NCI-H1436 treated with DMSO at 0.1 percent for 48 hours (cell line): ENCODE measurements at regions not wholly inside any gene's neighbourhood (a gene's known extent, or its start where the extent isn't known, plus 50 kb on each side); places are given as distances from the start of the nearest gene placed in this dataset.
"Not testable (repeated sequence)": the region's sequence is repeated elsewhere in the genome, so short reads cannot be mapped to it uniquely, and the experiment has no call there.

Experiments used
- DNase-seq: peaks from one replicate; lab custom pipeline; 2025; lab: John Stamatoyannopoulos, UW

DNA sequence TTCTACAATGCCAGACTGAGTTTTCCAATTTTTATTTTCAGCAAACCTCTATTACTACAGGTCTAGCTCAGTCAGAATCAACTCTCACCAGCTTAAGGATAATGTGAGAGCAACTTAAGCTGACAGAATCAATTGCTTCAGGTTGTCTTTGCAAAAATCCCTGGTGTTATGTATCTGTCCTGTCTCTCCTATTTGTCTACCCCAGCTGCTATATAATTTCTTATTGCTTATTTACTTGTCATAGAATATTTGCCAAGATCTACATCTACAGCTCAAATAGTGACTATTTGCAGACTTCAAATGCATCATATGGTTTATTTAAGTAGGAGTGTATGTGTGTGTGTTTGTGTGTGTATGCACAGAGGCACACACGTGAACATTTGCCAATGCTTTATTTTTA lies 54.1 kb downstream of the FOXG1 start:
- DNase-seq = no peak

DNA sequence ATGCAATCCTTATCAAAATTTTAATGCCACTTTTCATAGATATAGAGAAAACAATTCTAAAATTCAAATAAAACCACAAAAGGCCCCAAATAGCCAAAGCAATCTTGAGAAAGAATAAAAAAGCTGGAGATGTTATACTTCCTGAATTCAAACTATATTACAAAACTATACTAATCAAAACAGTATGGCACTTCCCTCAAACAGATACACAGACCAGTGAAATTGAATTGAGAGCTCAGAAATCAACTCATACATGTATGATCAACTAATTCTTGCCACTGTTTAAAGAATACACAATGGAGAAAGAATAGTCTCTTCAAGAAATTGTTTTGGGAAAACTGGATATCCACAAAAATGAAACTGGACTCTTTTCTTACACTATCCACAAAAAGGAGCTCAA lies 55.4 kb downstream of the FOXG1 start:
- DNase-seq = no peak

DNA sequence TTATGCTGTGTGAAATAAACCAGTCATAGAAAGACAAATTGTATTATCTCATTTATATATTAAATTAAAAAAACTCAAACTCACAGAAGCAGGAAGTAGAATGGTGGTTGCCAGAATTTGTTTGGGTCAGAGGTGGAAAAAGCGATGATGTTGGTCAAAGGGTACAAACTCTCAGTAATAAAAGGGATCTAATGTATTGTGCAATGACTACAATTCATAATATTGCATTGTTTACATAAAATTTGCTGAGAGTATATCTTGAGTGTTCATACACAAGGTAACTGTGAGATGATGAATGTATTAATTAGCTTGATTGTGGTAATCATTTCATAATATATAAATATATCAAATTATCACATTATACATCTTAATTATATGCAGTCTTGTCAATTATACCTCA lies 56.7 kb downstream of the FOXG1 start:
- DNase-seq = no peak

GRCh38 chr14:28830115-28830534 lies 63.5 kb downstream of the FOXG1 start:
- no peak for DNase-seq

- no peak for DNase-seq
Measured at GRCh38 chr14:28831126-28831525, 64.5 kb downstream of the FOXG1 start.

DNA sequence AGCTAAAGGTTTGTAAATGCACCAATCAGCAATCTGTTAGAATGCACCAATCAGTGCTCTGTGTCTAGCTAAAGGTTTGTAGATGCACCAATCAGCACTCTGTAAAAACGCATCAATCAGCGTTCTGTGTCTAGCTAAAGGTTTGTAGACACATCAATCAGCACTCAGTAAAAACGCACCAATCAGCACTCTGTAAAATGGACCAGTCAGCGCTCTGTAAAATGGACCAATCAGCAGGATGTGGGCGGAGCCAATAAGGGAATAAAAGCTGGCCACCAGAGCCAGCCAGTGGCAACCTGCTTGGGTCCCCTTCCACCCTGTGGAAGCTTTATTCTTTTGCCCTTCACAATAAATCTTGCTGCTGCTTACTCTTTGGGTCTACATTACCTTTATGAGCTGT lies 76.0 kb downstream of the FOXG1 start:
- DNase-seq = not testable (repeated sequence)

- no peak for DNase-seq
Measured at GRCh38 chr14:28867571-28867970, 101.0 kb downstream of the FOXG1 start.

DNA sequence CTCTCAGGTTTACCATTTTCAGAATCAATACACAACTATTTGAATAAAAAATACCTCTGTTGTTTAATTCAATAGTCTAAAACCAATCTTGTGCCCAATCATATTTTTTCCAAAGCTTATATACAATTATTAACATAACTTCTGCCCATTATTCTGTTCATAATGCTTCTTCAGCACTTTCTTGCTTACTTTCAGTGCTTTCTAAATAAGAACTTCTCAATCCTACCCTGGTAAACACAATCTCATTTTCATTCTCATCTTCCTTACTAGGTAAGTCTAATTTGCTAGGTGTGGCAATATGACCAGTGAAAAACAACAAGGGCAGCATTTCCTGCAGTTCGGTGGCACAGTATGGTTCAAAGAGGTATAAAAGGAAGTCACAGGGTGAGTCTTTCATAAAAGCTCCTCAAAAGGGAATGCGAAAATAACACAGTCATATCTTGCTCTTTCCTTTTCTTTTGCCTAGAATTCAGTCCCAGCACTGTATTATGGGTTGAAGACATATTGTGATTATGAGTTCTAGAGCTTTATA lies 103.5 kb downstream of the FOXG1 start:
- no peak for DNase-seq

DNA sequence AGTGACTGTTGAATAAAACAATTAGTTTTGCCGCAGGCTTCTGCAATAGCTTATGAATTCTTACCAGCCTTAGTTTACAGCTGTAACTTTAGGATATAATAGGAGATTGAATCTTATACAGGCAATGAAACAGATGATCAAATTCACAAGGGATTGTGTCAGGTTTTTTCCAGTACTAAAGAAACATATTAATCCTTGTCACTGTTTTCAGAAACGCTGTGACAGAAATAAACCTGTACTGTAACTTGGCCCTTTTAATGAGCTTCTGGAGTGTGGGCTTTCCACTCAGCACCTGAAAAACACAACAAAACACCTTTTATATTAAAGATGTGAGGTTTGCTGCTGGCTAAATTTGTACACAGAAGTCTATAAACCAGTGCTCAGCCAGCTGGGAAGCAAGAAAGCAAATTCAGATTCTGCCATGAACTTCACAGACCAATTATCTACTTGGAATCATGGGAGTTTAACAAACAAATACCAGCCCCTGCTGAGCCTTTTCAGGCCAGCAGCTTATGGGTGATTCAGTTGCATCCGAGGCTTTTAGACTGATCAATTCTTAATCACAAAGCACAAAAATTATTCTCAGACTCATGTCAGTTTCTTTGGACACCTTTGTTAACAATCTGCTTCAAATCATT lies 109.5 kb downstream of the FOXG1 start:
- DNase-seq = peak; percentile 63

DNA sequence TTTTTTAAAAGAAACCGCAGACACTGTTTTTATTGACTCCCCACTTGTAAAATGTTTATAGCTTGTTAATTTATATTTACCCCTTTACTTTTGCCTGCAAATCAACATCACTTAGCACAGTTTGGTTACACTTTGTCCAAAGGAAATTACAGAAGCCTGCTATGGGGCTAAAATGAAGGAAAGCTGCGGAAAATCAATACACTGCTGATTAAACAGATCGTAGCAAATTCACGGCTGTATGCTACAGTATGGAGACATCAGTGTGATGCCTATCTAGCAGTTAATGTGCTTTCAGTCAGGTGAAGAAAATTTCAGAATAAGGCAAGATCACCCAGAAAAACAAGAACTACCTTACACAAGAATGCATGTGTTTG lies 110.0 kb downstream of the FOXG1 start:
- no peak for DNase-seq

GRCh38 chr14:28877923-28878322 lies 111.3 kb downstream of the FOXG1 start:
- DNase-seq = no peak

- no peak for DNase-seq
Measured at GRCh38 chr14:28879573-28879996, 113.0 kb downstream of the FOXG1 start.

GRCh38 chr14:28886940-28887339 lies 120.4 kb downstream of the FOXG1 start:
- no peak for DNase-seq

GRCh38 chr14:28895389-28895788 lies 128.8 kb downstream of the FOXG1 start:
- no peak for DNase-seq

- DNase-seq = no peak
Measured at GRCh38 chr14:28896337-28896736, 129.8 kb downstream of the FOXG1 start.

DNA sequence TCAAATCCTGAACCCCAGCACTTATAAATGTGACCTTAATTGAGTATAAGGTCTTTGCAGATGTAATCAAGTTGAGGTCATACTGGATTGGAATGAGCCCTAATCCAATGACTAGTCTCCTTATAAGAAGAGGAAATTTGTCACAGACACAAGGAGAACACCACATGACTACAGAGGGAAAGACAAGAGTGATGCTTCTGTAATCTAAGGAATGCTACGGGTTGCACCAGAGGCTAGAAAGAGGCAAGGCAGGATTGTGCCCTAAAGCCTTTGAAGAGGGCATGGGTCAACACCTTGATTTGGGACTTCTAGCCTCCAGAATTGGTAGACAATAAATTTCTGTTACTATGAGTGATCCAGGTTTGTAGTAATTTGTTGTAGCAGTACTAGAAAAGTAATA lies 135.0 kb downstream of the FOXG1 start:
- DNase-seq = no peak

GRCh38 chr14:28902930-28903329 lies 136.3 kb downstream of the FOXG1 start:
- no peak for DNase-seq

DNA sequence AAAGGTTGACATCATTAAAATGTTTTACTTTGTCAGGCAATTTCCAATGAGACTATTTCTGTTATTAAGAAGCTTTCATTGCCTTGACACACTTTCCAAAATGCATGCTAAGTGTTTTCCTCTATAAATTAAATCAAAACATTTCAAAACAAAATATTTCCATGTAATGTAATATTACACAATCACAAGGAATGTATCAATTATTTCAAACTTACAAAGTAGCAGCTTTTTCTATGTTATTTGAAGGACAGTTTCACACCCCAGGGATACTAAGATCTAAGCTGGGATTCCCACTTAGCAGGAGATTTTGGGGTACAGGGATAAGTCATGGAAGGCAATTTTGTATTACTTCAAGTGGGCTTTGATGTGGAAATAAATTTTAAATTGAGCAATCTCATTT lies 144.9 kb downstream of the FOXG1 start:
- DNase-seq = no peak

GRCh38 chr14:28913056-28913455 lies 146.5 kb downstream of the FOXG1 start:
- no peak for DNase-seq

DNA sequence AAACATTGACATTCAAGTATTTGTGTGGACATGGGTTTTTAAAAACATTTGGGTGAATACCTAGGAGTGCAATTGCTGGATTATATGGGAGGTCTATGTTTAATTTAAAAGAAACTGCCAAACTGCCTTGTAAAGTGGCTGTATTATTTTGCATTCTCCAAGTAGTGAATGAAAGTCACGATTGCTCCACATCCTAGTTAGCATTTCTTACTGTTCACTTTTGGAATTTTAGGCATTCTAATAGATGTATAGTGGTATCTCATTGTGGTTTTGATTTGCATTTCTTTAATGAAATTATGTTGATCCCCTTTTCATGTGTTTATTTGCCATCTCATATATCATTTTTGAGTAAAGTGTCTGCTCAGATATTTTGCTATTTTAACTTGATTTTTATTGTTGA lies 159.5 kb downstream of the FOXG1 start:
- no peak for DNase-seq

GRCh38 chr14:28931999-28932398 lies 165.4 kb downstream of the FOXG1 start:
- no peak for DNase-seq

- no peak for DNase-seq
Measured at GRCh38 chr14:28936601-28937000, 170.0 kb downstream of the FOXG1 start.

DNA sequence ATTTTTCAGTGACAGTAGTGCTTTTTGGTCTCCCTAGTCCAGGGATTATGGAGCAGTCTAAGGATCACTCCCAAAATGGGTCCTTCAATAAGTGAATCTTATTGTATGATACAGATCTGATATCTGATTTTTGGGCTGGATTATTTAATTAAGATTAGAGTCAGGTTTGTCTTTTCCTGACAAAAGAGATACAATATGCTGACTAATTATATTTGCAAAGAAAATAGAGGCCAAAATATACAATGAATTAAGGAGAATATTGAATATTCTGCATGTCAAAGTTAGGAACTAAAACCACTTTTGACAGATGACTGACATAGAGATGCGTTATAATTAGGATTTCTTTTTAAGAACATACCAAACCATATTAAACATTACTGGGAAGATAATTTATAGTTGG lies 175.2 kb downstream of the FOXG1 start:
- no peak for DNase-seq

DNA sequence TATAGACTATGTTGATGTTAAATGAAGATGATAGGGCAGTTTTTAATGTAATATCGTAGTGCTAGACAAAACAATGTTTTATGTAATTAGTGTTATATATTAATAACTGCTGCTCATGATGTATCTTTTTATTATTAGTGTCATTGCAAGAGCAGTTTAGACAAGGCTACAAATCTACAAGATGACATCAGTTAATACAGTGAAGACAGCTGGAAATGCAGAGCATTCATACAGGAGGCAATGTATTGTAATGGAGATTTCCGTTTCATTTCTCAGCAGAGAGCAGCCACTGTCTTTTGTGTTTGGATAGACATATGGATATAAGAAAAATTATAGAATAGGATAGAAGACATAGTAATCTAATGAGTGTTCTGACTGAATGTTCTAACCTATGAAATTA lies 178.0 kb downstream of the FOXG1 start:
- DNase-seq = no peak
